GM12891 (cell line): ENCODE measurements at regions not wholly inside any gene's neighbourhood (a gene's known extent, or its start where the extent isn't known, plus 50 kb on each side); places are given as distances from the start of the nearest gene placed in this dataset.

Source experiments
- POLR2A ChIP-seq: IDR thresholded peaks from 2 replicates; pipeline ENCODE4 v1.6.1; 2011; ENCODE audit warnings: low read depth, low read length, control low read depth
- POLR2AphosphoS5 ChIP-seq: IDR thresholded peaks from 2 replicates; pipeline ENCODE4 v1.6.1; 2011; ENCODE audit warnings: low read depth, low read length, control low read depth

DNA sequence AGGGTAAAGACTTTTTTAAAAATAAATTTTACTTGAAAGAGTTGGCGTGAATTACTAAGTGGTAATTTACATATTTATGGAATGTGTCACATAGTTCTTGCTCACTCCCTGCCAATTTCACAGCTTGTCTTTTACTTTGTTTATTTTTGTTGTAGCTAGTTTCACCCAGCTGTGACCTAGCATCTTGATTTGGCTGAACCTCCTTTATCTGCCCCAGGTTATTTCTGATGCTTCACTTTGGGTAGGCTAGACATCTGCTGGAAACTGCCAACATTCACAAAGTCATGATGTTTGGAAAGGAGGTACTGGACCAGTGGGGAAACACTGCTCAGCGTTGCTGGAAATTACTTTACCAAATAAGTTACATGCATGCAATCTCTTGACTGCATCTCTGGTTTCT, 1676.0 kb upstream of the RAG2 start:
- TF ChIP-seq POLR2AphosphoS5 (no peak), POLR2A (no peak)
